GM12892 (cell line): ENCODE measurements at regions not wholly inside any gene's neighbourhood (a gene's known extent, or its start where the extent isn't known, plus 50 kb on each side); places are given as distances from the start of the nearest gene placed in this dataset.
"Not testable (repeated sequence)": the region's sequence is repeated elsewhere in the genome, so short reads cannot be mapped to it uniquely, and the experiment has no call there.

Experiments used
- DNase-seq: peaks from one replicate; pipeline ENCODE4 v3.0.0; 2011; ENCODE audit not compliant: insufficient read length
- FAIRE-seq: peaks from 2 replicates; lab custom pipeline; 2011; peaks lifted over from hg19 to GRCh38; lab: Jason Lieb, UNC
- POLR2A ChIP-seq: IDR thresholded peaks from 2 replicates; pipeline ENCODE4 v1.6.1; 2011; ENCODE audit warnings: low read depth, low read length, control low read depth
- POLR2AphosphoS5 ChIP-seq: IDR thresholded peaks from 2 replicates; pipeline ENCODE4 v1.6.1; 2011; ENCODE audit warnings: low read depth, low read length, control low read depth
- TAF1 ChIP-seq: IDR thresholded peaks from 2 replicates; pipeline ENCODE4 v1.6.1; 2011; ENCODE audit warnings: low read depth, mild to moderate bottlenecking, control low read depth, low read length, borderline replicate concordance

GRCh38 chr15:96183514-96183850, 147.0 kb upstream of the NR2F2 start:
- FAIRE-seq: no peak
- no peak for DNase-seq
- TF ChIP-seq POLR2AphosphoS5: no peak
- TF ChIP-seq TAF1: no peak
- no peak for TF ChIP-seq POLR2A

GRCh38 chr15:96183867-96184266, 146.6 kb upstream of the NR2F2 start:
- DNase-seq (no peak), FAIRE-seq (no peak)
- TF ChIP-seq POLR2AphosphoS5: no peak
- no peak for TF ChIP-seq TAF1
- no peak for TF ChIP-seq POLR2A

GRCh38 chr15:96184297-96184696, 146.2 kb upstream of the NR2F2 start:
- DNase-seq (no peak), FAIRE-seq (no peak)
- TF ChIP-seq POLR2A (no peak), POLR2AphosphoS5 (no peak), TAF1 (no peak)

GRCh38 chr15:96186105-96186504, 144.4 kb upstream of the NR2F2 start:
- no peak for TF ChIP-seq POLR2AphosphoS5
- TF ChIP-seq POLR2A: no peak
- no peak for TF ChIP-seq TAF1

GRCh38 chr15:96187341-96188305, 142.9 kb upstream of the NR2F2 start:
- no peak for FAIRE-seq

More at GRCh38 chr15:96186105-96186504, 144.4 kb upstream of the NR2F2 start:
- no peak for FAIRE-seq
- DNase-seq: no peak

GRCh38 chr15:96197721-96198120, 132.8 kb upstream of the NR2F2 start:
- no peak for TF ChIP-seq POLR2A
- no peak for TF ChIP-seq POLR2AphosphoS5
- no peak for TF ChIP-seq TAF1
- FAIRE-seq: no peak
- no peak for DNase-seq

More at GRCh38 chr15:96187341-96188305, 142.9 kb upstream of the NR2F2 start:
- no peak for DNase-seq
- TF ChIP-seq POLR2AphosphoS5: no peak
- no peak for TF ChIP-seq TAF1
- no peak for TF ChIP-seq POLR2A

- TF ChIP-seq TAF1 (no peak), POLR2AphosphoS5 (no peak), POLR2A (no peak)
- DNase-seq (no peak), FAIRE-seq (no peak)
Measured at GRCh38 chr15:96199111-96199510, 131.4 kb upstream of the NR2F2 start.

GRCh38 chr15:96200357-96200967, 130.0 kb upstream of the NR2F2 start:
- no peak for FAIRE-seq

GRCh38 chr15:96201696-96202095, 128.8 kb upstream of the NR2F2 start:
- TF ChIP-seq TAF1: no peak
- no peak for TF ChIP-seq POLR2A
- no peak for TF ChIP-seq POLR2AphosphoS5
- FAIRE-seq (no peak), DNase-seq (no peak)

More at GRCh38 chr15:96200357-96200967, 130.0 kb upstream of the NR2F2 start:
- no peak for DNase-seq
- no peak for TF ChIP-seq POLR2AphosphoS5

GRCh38 chr15:96205588-96205987, 124.9 kb upstream of the NR2F2 start:
- not testable (repeated sequence) for FAIRE-seq, DNase-seq

- DNase-seq: no peak
- FAIRE-seq: no peak
Measured at GRCh38 chr15:96207377-96208006, 123.0 kb upstream of the NR2F2 start.

GRCh38 chr15:96209285-96209735, 121.2 kb upstream of the NR2F2 start:
- DNase-seq: no peak
- no peak for TF ChIP-seq TAF1
- no peak for TF ChIP-seq POLR2AphosphoS5
- TF ChIP-seq POLR2A: no peak
- FAIRE-seq: no peak

More at GRCh38 chr15:96207377-96208006, 123.0 kb upstream of the NR2F2 start:
- TF ChIP-seq POLR2AphosphoS5: no peak
- no peak for TF ChIP-seq POLR2A
- no peak for TF ChIP-seq TAF1
